GM12872 (cell line): ENCODE measurements at regions not wholly inside any gene's neighbourhood (a gene's known extent, or its start where the extent isn't known, plus 50 kb on each side); places are given as distances from the start of the nearest gene placed in this dataset.

Source experiments
- CTCF ChIP-seq: IDR thresholded peaks from 3 replicates; pipeline ENCODE4 v1.5.1; 2011; ENCODE audit warnings: low read depth, mild to moderate bottlenecking, low read length, moderate library complexity; ENCODE audit not compliant: insufficient read depth

- TF ChIP-seq CTCF, result no peak
Observed at GRCh38 chr1:13901597-13901996, 201.6 kb downstream of the PRDM2 start.

GRCh38 chr1:13908128-13908527, 208.1 kb downstream of the PRDM2 start:
- TF ChIP-seq CTCF, result no peak

- no peak for TF ChIP-seq CTCF
Observed at GRCh38 chr1:13911697-13912619, 212.0 kb downstream of the PRDM2 start.

- TF ChIP-seq CTCF, result no peak
Observed at GRCh38 chr1:13913396-13913795, 213.4 kb downstream of the PRDM2 start.

- no peak for TF ChIP-seq CTCF
Observed at GRCh38 chr1:13916530-13916929, 216.5 kb downstream of the PRDM2 start.

GRCh38 chr1:13917607-13918006, 217.6 kb downstream of the PRDM2 start:
- no peak for TF ChIP-seq CTCF

- no peak for TF ChIP-seq CTCF
Observed at GRCh38 chr1:13918862-13919261, 218.9 kb downstream of the PRDM2 start.
